ENCODE measurements at regions not wholly inside any gene's neighbourhood (a gene's known extent, or its start where the extent isn't known, plus 50 kb on each side); places are given as distances from the start of the nearest gene placed in this dataset.

DNA sequence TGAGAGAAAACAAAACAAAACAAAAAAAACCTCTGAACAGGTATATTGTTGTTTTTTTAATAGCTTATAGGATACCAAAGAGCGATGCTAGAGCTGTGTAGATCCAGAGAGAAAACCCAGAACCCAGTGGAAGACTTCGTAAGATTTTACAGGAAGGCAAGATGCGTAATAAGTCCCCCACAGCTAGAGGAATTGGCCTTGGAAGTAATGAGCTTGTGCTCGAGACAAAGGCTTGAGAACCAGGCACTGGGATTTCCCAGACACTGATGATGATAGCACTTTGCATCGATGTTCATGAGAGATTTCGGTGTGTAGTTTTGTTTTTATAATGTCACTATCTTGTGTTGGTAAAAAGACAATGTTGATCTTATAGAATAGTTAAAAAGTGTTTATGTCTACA, 821.5 kb upstream of the IGFBP3 start:
- no peak for TF ChIP-seq POLR2A (IDR thresholded peaks at IDR 0.05)
- TF ChIP-seq, protein P1, sequence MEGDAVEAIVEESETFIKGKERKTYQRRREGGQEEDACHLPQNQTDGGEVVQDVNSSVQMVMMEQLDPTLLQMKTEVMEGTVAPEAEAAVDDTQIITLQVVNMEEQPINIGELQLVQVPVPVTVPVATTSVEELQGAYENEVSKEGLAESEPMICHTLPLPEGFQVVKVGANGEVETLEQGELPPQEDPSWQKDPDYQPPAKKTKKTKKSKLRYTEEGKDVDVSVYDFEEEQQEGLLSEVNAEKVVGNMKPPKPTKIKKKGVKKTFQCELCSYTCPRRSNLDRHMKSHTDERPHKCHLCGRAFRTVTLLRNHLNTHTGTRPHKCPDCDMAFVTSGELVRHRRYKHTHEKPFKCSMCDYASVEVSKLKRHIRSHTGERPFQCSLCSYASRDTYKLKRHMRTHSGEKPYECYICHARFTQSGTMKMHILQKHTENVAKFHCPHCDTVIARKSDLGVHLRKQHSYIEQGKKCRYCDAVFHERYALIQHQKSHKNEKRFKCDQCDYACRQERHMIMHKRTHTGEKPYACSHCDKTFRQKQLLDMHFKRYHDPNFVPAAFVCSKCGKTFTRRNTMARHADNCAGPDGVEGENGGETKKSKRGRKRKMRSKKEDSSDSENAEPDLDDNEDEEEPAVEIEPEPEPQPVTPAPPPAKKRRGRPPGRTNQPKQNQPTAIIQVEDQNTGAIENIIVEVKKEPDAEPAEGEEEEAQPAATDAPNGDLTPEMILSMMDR (IDR thresholded peaks at IDR 0.05), result no peak

All from heart left ventricle (tissue), 13 donors.